ENCODE measurements at regions not wholly inside any gene's neighbourhood (a gene's known extent, or its start where the extent isn't known, plus 50 kb on each side); places are given as distances from the start of the nearest gene placed in this dataset.
"Not testable (repeated sequence)": the region's sequence is repeated elsewhere in the genome, so short reads cannot be mapped to it uniquely, and the experiment has no call there.

GRCh38 chr1:79966438-79966837, 959.9 kb upstream of the ADGRL4 start:
- DNase-seq: no peak

- no peak for DNase-seq
Observed at GRCh38 chr1:79959635-79960034, 953.1 kb upstream of the ADGRL4 start.

- no peak for DNase-seq
Observed at GRCh38 chr1:79955966-79956365, 949.4 kb upstream of the ADGRL4 start.

GRCh38 chr1:79950511-79950910, 944.0 kb upstream of the ADGRL4 start:
- DNase-seq: no peak

GRCh38 chr1:79945391-79945790, 938.9 kb upstream of the ADGRL4 start:
- no peak for DNase-seq

- DNase-seq: no peak
Observed at GRCh38 chr1:79929356-79929755, 922.8 kb upstream of the ADGRL4 start.

- DNase-seq: no peak
Observed at GRCh38 chr1:79928901-79929300, 922.4 kb upstream of the ADGRL4 start.

- DNase-seq: no peak
Observed at GRCh38 chr1:79920960-79921669, 914.6 kb upstream of the ADGRL4 start.

- no peak for DNase-seq
Observed at GRCh38 chr1:79914896-79915295, 908.4 kb upstream of the ADGRL4 start.

- DNase-seq: no peak
Observed at GRCh38 chr1:79912813-79913212, 906.3 kb upstream of the ADGRL4 start.

- DNase-seq: no peak
Observed at GRCh38 chr1:79903321-79903720, 896.8 kb upstream of the ADGRL4 start.

GRCh38 chr1:79902418-79902817, 895.9 kb upstream of the ADGRL4 start:
- no peak for DNase-seq

GRCh38 chr1:79899914-79900313, 893.4 kb upstream of the ADGRL4 start:
- DNase-seq: no peak

- DNase-seq: no peak
Observed at GRCh38 chr1:79896140-79896539, 889.6 kb upstream of the ADGRL4 start.

- DNase-seq: no peak
Observed at GRCh38 chr1:79895573-79895972, 889.0 kb upstream of the ADGRL4 start.

- DNase-seq: not testable (repeated sequence)
Observed at GRCh38 chr1:79894129-79894528, 887.6 kb upstream of the ADGRL4 start.

- DNase-seq: no peak
Observed at GRCh38 chr1:79887059-79887458, 880.5 kb upstream of the ADGRL4 start.

- DNase-seq: no peak
Observed at GRCh38 chr1:79885101-79885500, 878.6 kb upstream of the ADGRL4 start.

- DNase-seq: no peak
Observed at GRCh38 chr1:79877086-79877485, 870.6 kb upstream of the ADGRL4 start.

GRCh38 chr1:79875187-79875586, 868.7 kb upstream of the ADGRL4 start:
- DNase-seq: no peak

- no peak for DNase-seq
Observed at GRCh38 chr1:79874289-79874688, 867.8 kb upstream of the ADGRL4 start.

GRCh38 chr1:79859212-79859948, 852.9 kb upstream of the ADGRL4 start:
- DNase-seq: no peak

- DNase-seq: no peak
Observed at GRCh38 chr1:79852004-79852403, 845.5 kb upstream of the ADGRL4 start.

- no peak for DNase-seq
Observed at GRCh38 chr1:79849388-79849787, 842.9 kb upstream of the ADGRL4 start.

- no peak for DNase-seq
Observed at GRCh38 chr1:79848316-79848715, 841.8 kb upstream of the ADGRL4 start.

Data from activated T-cell treated with anti-CD3 and anti-CD28 coated beads, Interleukin-2, amount 50 U/mL, for 48 hours (primary cell).